Superior temporal gyrus (tissue), 1 donor: ENCODE measurements at regions not wholly inside any gene's neighbourhood (a gene's known extent, or its start where the extent isn't known, plus 50 kb on each side); places are given as distances from the start of the nearest gene placed in this dataset.

ENCODE experiments used
- DNase-seq: peaks from one replicate; pipeline ENCODE4 v3.0.0-alpha.2; 2016; ENCODE audit errors: extremely low spot score

DNA sequence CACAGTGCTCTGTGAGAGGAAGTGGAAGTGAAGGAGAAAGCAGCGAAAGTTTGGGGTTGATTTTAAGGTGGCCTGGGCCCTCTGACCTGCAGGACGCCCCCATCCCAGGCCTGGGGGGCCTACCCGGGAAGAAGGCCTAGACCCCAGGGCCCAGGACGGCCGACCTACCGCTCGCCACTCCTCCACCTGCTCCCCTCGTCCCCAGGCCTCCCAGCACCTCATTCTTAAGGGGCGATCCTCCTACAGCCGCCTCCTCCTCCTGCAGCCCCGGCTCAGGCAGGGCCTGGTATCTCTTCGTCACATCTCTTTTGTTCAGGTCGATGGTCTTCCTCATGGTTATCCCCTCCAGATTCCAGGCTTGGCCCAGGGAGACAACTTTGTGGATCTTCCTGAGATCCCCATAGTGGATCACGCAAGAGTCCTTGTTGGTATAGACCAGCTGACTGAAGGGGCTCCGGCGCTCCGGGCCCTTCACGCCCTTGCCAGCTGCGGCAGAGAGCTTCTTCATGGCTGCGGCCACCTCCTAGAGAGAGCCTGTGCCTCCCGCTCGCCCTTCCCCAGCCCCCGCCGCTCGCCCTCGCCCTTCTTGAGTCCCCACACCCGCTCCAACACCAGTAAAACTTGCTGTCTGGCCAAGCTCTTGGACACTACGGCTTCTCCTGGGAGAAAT is 117.5 kb downstream of the OR13A1 start:
- DNase-seq = no peak

- DNase-seq = no peak
Observed at GRCh38 chr10:45198486-45199204, 116.8 kb downstream of the OR13A1 start.

GRCh38 chr10:45199205-45199740 is 116.1 kb downstream of the OR13A1 start:
- no peak for DNase-seq

GRCh38 chr10:45201271-45201670 is 114.1 kb downstream of the OR13A1 start:
- DNase-seq = no peak

DNA sequence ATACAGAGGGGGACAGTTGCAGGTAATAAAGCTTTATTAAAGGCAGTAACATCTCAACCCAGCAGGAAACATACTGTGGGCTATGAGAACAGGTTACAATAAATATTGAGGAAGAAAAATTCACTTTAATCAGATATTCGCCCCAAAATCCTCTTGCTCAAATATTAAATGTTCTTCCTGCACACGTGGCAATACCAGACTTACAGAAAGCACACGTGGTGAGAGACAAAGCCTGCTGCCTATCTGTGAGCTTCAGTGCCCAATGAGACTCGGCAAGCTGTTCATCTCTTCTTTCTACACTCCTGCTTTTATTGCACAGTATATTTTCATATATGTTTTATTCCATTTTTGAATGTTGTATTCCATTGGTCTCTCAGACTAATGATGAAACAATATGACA is 113.2 kb downstream of the OR13A1 start:
- DNase-seq = no peak

GRCh38 chr10:45204954-45205775 is 110.2 kb downstream of the OR13A1 start:
- DNase-seq = no peak

DNA sequence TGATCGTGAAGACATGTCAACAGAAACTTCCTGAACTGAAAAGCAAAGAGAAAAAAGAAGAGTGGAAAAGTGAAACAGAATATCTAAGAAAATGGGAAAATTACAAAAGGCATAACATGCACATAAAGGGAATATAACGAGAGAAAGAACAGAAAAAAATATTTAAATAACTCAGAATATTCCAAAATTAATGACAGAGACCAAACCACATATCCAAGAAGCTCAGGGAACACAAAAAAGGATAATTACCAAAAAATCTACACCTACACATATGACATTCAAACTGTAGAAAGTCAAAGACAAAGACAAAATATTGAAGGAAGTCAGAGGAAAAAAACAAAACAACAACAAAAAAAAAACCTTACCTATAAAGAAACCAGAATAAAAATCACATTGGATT is 105.5 kb downstream of the OR13A1 start:
- DNase-seq = no peak

- no peak for DNase-seq
Observed at GRCh38 chr10:45211576-45211975, 103.8 kb downstream of the OR13A1 start.

DNA sequence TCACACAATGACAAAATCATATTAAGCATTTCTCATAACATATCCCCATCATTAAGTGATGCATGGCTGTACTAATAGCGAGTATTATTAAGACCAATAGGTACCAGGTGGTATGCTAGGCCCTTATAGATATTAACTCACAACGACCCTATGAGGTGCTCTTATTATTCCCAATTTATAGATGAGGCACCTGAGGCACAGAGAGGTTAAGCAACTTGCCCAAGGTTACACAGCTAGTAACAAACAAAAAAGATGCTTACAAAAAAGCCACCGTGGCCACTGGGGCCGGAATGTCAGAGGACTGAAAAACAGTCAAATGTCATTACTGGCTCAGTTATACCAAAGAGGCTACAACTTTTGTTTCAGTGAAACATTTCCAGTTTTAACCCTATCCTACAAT is 96.0 kb downstream of the OR13A1 start:
- DNase-seq = no peak

GRCh38 chr10:45220931-45221330 is 94.5 kb downstream of the OR13A1 start:
- no peak for DNase-seq

DNA sequence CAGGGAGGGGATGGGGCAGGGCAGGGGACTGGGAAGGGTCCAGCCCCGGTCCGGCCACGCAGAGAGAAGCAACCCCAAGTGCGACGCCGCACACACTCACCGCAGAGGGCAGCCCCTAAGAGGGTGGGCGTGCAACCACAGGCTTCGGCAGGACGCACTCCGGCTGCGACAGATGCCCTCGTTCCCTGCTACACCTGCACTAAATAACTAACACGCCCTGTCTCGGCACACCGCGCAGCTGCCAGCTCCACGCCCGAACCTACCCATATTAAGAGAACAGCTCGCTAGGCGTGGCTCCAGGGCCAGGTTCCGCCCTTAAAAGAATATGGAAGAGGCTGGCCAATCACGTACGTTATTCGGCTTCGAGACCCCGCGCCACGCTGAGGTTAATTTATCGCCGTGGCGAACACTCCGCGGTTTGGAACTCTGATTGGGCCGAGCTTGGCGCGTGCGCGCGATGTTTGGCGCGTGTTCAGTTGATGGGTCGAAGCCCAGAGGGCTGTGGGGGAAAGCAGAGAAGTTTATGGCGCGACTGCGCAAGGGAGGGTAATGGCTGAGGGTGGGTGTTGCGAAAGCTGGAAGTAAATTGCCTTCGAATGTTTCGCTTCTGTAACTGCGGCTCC is 91.1 kb downstream of the OR13A1 start:
- DNase-seq = no peak

DNA sequence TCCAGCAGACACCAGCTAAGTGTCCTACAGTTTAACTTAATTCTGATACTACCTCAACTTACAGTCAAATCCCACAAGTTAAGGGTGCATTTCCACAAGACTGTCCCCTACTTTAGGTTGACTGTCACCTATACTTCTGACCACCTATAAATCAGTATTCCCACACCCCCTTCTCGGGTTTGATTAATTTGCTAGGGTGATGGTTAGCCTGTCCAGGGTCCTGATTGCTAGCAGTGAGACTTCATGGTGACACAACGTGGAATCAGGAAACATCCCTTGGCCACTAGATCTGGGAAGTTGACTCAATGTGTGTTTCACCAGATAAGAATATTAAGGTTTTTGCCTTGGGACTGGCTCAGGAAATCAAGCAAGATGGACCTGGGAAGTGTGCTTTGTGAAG is 88.4 kb downstream of the OR13A1 start:
- DNase-seq = no peak

DNA sequence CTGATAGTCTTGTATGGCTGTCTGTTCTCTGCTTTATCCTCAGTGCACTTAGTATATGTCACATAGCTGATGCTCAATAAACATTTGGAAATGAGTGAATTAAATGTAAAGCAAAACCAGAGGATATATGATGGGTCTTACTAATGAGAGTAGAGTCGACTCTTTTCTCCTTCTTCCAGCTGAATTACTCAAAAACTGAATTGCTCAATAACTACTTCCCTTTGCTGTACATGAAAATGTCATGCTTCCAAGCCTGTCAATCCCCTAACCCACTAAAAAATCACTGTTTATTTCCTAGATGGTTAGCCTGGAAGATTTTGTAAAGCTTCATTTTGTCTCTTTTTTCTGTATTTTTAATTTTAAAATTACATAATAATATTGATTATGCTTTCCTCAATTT is 88.0 kb downstream of the OR13A1 start:
- no peak for DNase-seq

- no peak for DNase-seq
Observed at GRCh38 chr10:45229823-45230222, 85.6 kb downstream of the OR13A1 start.

DNA sequence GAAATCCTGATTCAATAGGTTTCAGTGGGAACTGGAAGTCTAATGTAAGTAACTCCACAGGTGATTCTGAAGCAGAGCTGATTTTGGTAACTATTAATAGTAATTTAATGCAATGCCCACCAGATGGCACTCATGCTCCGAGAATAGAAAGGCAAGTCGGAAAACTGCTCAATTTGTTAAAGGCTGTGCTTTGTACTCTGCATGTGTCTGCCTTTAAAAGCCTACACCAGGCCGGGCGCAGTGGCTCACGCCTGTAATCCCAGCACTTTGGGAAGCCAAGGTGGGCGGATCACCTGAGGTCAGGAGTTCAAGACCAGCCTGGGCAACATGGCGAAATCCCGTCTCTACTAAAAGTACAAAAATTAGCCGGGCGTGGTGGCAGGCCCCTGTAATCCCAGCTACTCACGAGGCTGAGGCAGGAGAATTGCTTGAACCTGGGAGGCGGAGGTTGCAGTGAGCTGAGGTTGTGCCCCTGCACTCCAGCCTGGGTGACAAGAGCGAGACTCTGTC is 80.1 kb downstream of the OR13A1 start:
- peak; percentile 94 for DNase-seq

DNA sequence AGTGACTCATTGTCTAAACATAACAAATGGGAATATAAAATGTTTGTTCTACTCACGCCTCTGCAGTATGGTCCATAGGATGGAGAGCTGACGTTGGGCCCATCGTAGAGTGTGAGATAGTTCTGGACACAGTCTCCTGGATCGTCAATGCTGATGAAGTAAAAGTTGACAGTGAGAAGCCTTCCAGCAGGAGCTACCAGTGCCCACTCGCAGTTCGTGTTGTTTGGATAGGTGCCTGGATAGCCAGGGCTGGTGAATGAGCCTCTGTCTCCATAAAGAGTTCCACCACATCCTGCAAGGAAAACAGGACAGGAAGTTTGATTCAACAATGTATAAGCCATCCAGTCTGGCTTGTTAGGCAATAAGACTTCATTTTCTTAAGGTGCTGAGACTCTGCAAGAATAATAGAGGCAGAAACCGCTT is 79.6 kb downstream of the OR13A1 start:
- no peak for DNase-seq

- no peak for DNase-seq
Observed at GRCh38 chr10:45238896-45239295, 76.5 kb downstream of the OR13A1 start.

DNA sequence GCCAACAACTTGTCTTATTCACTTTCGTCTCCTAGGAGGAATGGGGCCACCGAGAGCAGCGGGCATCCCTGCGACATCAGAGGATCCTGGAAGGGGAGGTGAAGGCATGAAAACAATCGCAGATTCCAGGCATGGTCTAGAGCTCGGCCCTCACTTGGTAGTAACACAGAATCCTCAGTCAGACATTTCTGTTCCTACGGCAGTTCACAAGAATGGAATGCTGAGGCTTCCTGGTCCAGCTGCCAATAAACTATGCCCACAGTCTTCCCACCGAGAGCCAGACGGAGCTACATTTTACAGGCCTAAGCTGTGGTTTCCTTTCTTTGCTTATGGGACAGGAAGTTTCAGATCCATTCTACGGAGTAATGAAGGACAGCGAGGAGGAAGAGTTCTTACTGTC is 75.8 kb downstream of the OR13A1 start:
- no peak for DNase-seq

GRCh38 chr10:45241865-45242520 is 73.4 kb downstream of the OR13A1 start:
- no peak for DNase-seq

DNA sequence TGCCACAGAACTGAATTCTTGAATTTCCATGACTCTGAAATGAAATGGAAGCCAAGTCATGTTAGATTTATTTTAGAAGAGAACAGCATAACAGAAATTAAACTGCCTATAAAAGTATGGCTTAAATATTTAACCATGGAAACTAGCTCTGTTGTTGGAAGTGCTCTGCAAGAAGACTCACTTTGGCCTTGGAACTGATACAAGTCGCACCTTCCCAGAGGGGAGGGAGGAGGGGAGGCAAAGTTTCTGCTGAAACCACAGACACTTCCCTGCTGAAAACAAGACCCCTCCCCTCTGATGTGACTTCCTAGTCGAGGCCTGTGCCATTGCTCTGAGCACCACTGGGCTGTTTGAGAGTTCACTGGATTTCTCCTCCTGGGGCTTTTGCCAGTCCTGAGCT is 72.1 kb downstream of the OR13A1 start:
- DNase-seq = no peak

GRCh38 chr10:45246522-45246921 is 68.9 kb downstream of the OR13A1 start:
- no peak for DNase-seq
